ENCODE measurements at regions not wholly inside any gene's neighbourhood (a gene's known extent, or its start where the extent isn't known, plus 50 kb on each side); places are given as distances from the start of the nearest gene placed in this dataset.
A peak's percentile ranks its signal among the peaks of the same experiment; 100 is the strongest.

DNA sequence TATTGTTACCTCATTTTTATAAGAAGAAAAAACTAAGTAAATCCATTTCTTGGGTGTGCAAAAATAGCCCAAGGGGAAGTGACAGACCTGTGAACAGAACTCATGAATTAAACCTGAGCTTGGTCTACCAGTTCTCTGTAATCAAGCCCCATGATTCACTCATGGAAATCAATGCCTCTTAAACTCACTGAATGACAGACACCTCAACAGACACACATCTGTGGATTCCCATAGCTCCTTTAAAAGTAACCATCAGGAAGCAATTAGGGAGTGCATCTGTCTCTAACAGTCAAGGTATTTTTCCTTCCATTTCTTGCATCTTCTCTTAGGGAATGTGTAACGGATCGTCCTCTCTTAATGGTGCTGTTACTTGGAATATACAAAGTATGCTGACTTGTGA is 215.0 kb upstream of the EEA1 start:
- TF ChIP-seq TCF12 (IDR thresholded peaks at IDR 0.05) (peak; percentile 79), EP300 (IDR thresholded peaks at IDR 0.05; ENCODE audit: borderline replicate concordance in 1 of 2, low read depth in 1 of 2, low read length in 1 of 2) (no peak), RFX5 (IDR thresholded peaks at IDR 0.05; ENCODE audit: low read length) (no peak), RCOR1 (IDR thresholded peaks at IDR 0.05; ENCODE audit: low read length) (no peak), RXRA (IDR thresholded peaks at IDR 0.05; ENCODE audit: borderline replicate concordance, low read depth) (no peak)
- TF ChIP-seq, protein P1, sequence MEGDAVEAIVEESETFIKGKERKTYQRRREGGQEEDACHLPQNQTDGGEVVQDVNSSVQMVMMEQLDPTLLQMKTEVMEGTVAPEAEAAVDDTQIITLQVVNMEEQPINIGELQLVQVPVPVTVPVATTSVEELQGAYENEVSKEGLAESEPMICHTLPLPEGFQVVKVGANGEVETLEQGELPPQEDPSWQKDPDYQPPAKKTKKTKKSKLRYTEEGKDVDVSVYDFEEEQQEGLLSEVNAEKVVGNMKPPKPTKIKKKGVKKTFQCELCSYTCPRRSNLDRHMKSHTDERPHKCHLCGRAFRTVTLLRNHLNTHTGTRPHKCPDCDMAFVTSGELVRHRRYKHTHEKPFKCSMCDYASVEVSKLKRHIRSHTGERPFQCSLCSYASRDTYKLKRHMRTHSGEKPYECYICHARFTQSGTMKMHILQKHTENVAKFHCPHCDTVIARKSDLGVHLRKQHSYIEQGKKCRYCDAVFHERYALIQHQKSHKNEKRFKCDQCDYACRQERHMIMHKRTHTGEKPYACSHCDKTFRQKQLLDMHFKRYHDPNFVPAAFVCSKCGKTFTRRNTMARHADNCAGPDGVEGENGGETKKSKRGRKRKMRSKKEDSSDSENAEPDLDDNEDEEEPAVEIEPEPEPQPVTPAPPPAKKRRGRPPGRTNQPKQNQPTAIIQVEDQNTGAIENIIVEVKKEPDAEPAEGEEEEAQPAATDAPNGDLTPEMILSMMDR (IDR thresholded peaks at IDR 0.05) = no peak

Data from SK-N-SH (cell line).